Skin of body (tissue), 1 donor: ENCODE measurements at regions not wholly inside any gene's neighbourhood (a gene's known extent, or its start where the extent isn't known, plus 50 kb on each side); places are given as distances from the start of the nearest gene placed in this dataset.

Experiments
- DNase-seq: peaks from one replicate; lab custom pipeline; 2025; lab: John Stamatoyannopoulos, UW

- DNase-seq: no peak
Observed at GRCh38 chr4:100736641-100737451, 219.0 kb upstream of the EMCN start.

- DNase-seq: no peak
Observed at GRCh38 chr4:100728861-100729260, 211.0 kb upstream of the EMCN start.

- no peak for DNase-seq
Observed at GRCh38 chr4:100722866-100723459, 205.1 kb upstream of the EMCN start.

- DNase-seq: no peak
Observed at GRCh38 chr4:100722133-100722532, 204.3 kb upstream of the EMCN start.

- no peak for DNase-seq
Observed at GRCh38 chr4:100721490-100721889, 203.7 kb upstream of the EMCN start.

GRCh38 chr4:100721077-100721476 is 203.3 kb upstream of the EMCN start:
- no peak for DNase-seq

GRCh38 chr4:100716416-100716815 is 198.6 kb upstream of the EMCN start:
- DNase-seq: no peak

- DNase-seq: no peak
Observed at GRCh38 chr4:100708776-100709175, 191.0 kb upstream of the EMCN start.

- no peak for DNase-seq
Observed at GRCh38 chr4:100707786-100708185, 190.0 kb upstream of the EMCN start.

GRCh38 chr4:100696531-100696930 is 178.7 kb upstream of the EMCN start:
- DNase-seq: no peak

GRCh38 chr4:100695871-100696270 is 178.0 kb upstream of the EMCN start:
- DNase-seq: no peak

- DNase-seq: no peak
Observed at GRCh38 chr4:100695039-100695654, 177.3 kb upstream of the EMCN start.

GRCh38 chr4:100694467-100694866 is 176.6 kb upstream of the EMCN start:
- no peak for DNase-seq

- DNase-seq: no peak
Observed at GRCh38 chr4:100690812-100691211, 173.0 kb upstream of the EMCN start.

GRCh38 chr4:100688368-100688767 is 170.5 kb upstream of the EMCN start:
- DNase-seq: no peak

- DNase-seq: no peak
Observed at GRCh38 chr4:100682477-100683218, 164.8 kb upstream of the EMCN start.

- no peak for DNase-seq
Observed at GRCh38 chr4:100681289-100681688, 163.5 kb upstream of the EMCN start.

- DNase-seq: no peak
Observed at GRCh38 chr4:100679926-100680325, 162.1 kb upstream of the EMCN start.

- no peak for DNase-seq
Observed at GRCh38 chr4:100674976-100675375, 157.2 kb upstream of the EMCN start.

GRCh38 chr4:100657187-100657586 is 139.4 kb upstream of the EMCN start:
- DNase-seq: no peak

- no peak for DNase-seq
Observed at GRCh38 chr4:100651499-100652175, 133.8 kb upstream of the EMCN start.
